ENCODE measurements at regions not wholly inside any gene's neighbourhood (a gene's known extent, or its start where the extent isn't known, plus 50 kb on each side); places are given as distances from the start of the nearest gene placed in this dataset.

GRCh38 chr2:2916621-2917020, 461.0 kb downstream of the EIPR1 start:
- no peaks in the 10 kb centered on the region for H3K9me1 ChIP-seq (ENCODE audit: control insufficient read depth, insufficient read depth, low read length)
- no TSS peak for BruUV-seq (replicated peaks)
- DNase-seq (ENCODE audit: extremely low read depth in 1 of 4, low spot score in 3 of 4) (no peak), ATAC-seq (no peak), FAIRE-seq (no peak)
- H4K20me1 ChIP-seq (replicated peaks; ENCODE audit: control insufficient read depth, insufficient read depth, low read length) = no peaks in the 10 kb centered on the region
- no peaks in the 10 kb centered on the region for H3K4me1 ChIP-seq (replicated peaks in 1 of 2; ENCODE audit: control insufficient read depth in 2 of 2, insufficient read depth in 2 of 2, low read length in 2 of 2)
- no peak overlapping the region for H3K4me2 ChIP-seq (ENCODE audit: insufficient read depth, low read length)
- WGBS (ENCODE audit: insufficient coverage, low coverage, missing lambda C conversion rate) = 0% methylated on average over 5 of the region's 5 CpGs
- H3K27ac ChIP-seq (ENCODE audit: extremely low read depth, low read depth, low read length) = no peak overlapping the region
- H3K4me3 ChIP-seq = no peak overlapping the region
- H3K9me3 ChIP-seq (replicated peaks; ENCODE audit: control insufficient read depth, insufficient read depth, low read depth, low read length) = no peaks in the 10 kb centered on the region
- in situ Hi-C loops (cut with MboI) = no loop called here
- no peaks in the 10 kb centered on the region for H3K36me3 ChIP-seq (ENCODE audit: control insufficient read depth, insufficient read depth, low read length)
- no peak overlapping the region for H2AFZ ChIP-seq (ENCODE audit: low read depth, low read length)
- POLR2A ChIA-PET = no interaction called here
- peaks cover 12 to 33% of the 10 kb centered on the region in 2 experiments; a peak in 4 of 5 replicates for H3K27me3 ChIP-seq (ENCODE audit: control insufficient read depth in 2 of 2, insufficient read depth in 2 of 2, low read length in 2 of 2)
- TF ChIP-seq IRF1 (CRISPR knock-in tag; IDR thresholded peaks at IDR 0.05; ENCODE audit: borderline replicate concordance) (no peak), ZNF165 (CRISPR knock-in tag; IDR thresholded peaks at IDR 0.05; ENCODE audit: borderline replicate concordance) (no peak), ZNF507 (tag; conservative IDR thresholded peaks at IDR 0.05) (no peak), SIN3B (IDR thresholded peaks at IDR 0.05; ENCODE audit: low read depth) (no peak), NCOA6 (IDR thresholded peaks at IDR 0.05) (no peak), NELFE (IDR thresholded peaks at IDR 0.05; ENCODE audit: insufficient read depth, insufficient read length) (no peak), NONO (IDR thresholded peaks at IDR 0.05; ENCODE audit: low read depth in 2 of 2, low read length in 1 of 2) (no peak), ILK (tag; IDR thresholded peaks at IDR 0.05; ENCODE audit: borderline replicate concordance, low read depth) (no peak)
- no peaks in the 10 kb centered on the region for H3K79me2 ChIP-seq (ENCODE audit: control insufficient read depth, insufficient read depth, low read length)
- intact Hi-C loops (cut with micrococcal nuclease) = no loop called here
- CTCF ChIA-PET (ENCODE audit: low intra/inter-chr PET ratio) = no interaction called here
- no peak overlapping the region for H3K9ac ChIP-seq (ENCODE audit: insufficient read depth in 1 of 2, low read depth in 2 of 2, low read length in 2 of 2)

Measured in K562 (cell line).